NCI-H2107 (cell line): ENCODE measurements at regions not wholly inside any gene's neighbourhood (a gene's known extent, or its start where the extent isn't known, plus 50 kb on each side); places are given as distances from the start of the nearest gene placed in this dataset.
A peak's percentile ranks its signal among the peaks of the same experiment; 100 is the strongest.

Experiments
- DNase-seq: peaks from one replicate; lab custom pipeline; 2025; lab: John Stamatoyannopoulos, UW

- DNase-seq: no peak
Observed at GRCh38 chr18:73315381-73315780, 447.6 kb upstream of the NETO1 start.

- no peak for DNase-seq
Observed at GRCh38 chr18:73313476-73313875, 445.7 kb upstream of the NETO1 start.

GRCh38 chr18:73296686-73297085, 428.9 kb upstream of the NETO1 start:
- DNase-seq: no peak

- DNase-seq: no peak
Observed at GRCh38 chr18:73292156-73292555, 424.4 kb upstream of the NETO1 start.

- DNase-seq: no peak
Observed at GRCh38 chr18:73288813-73289212, 421.0 kb upstream of the NETO1 start.

GRCh38 chr18:73286584-73286983, 418.8 kb upstream of the NETO1 start:
- peak; percentile 7 for DNase-seq

GRCh38 chr18:73283788-73284187, 416.0 kb upstream of the NETO1 start:
- no peak for DNase-seq

GRCh38 chr18:73283032-73283431, 415.2 kb upstream of the NETO1 start:
- DNase-seq: no peak

GRCh38 chr18:73279498-73279897, 411.7 kb upstream of the NETO1 start:
- no peak for DNase-seq

- DNase-seq: no peak
Observed at GRCh38 chr18:73274812-73275621, 407.2 kb upstream of the NETO1 start.

GRCh38 chr18:73270920-73271634, 403.3 kb upstream of the NETO1 start:
- peak; percentile 38 for DNase-seq

- DNase-seq: no peak
Observed at GRCh38 chr18:73264562-73264921, 396.8 kb upstream of the NETO1 start.

GRCh38 chr18:73261923-73262322, 394.1 kb upstream of the NETO1 start:
- no peak for DNase-seq

GRCh38 chr18:73261243-73261642, 393.5 kb upstream of the NETO1 start:
- DNase-seq: no peak

- DNase-seq: no peak
Observed at GRCh38 chr18:73258375-73259087, 390.7 kb upstream of the NETO1 start.

GRCh38 chr18:73254564-73254963, 386.8 kb upstream of the NETO1 start:
- no peak for DNase-seq

GRCh38 chr18:73249030-73249429, 381.2 kb upstream of the NETO1 start:
- DNase-seq: no peak

GRCh38 chr18:73246763-73247162, 379.0 kb upstream of the NETO1 start:
- DNase-seq: no peak

GRCh38 chr18:73245345-73245744, 377.6 kb upstream of the NETO1 start:
- DNase-seq: no peak

GRCh38 chr18:73244401-73244800, 376.6 kb upstream of the NETO1 start:
- DNase-seq: no peak

GRCh38 chr18:73240899-73241298, 373.1 kb upstream of the NETO1 start:
- DNase-seq: no peak

- no peak for DNase-seq
Observed at GRCh38 chr18:73235921-73236320, 368.1 kb upstream of the NETO1 start.

- no peak for DNase-seq
Observed at GRCh38 chr18:73235491-73235890, 367.7 kb upstream of the NETO1 start.
